GM19351 (cell line): ENCODE measurements at regions not wholly inside any gene's neighbourhood (a gene's known extent, or its start where the extent isn't known, plus 50 kb on each side); places are given as distances from the start of the nearest gene placed in this dataset.
"Not testable (repeated sequence)": the region's sequence is repeated elsewhere in the genome, so short reads cannot be mapped to it uniquely, and the experiment has no call there.

Source experiments
- ATAC-seq: cut with Tn5 transposase; IDR thresholded peaks from one replicate; pipeline ENCODE4 v1.9.1; 2021; ENCODE audit warnings: mild to moderate bottlenecking, moderate library complexity; ENCODE audit not compliant: unreplicated experiment

- peak; percentile 84 for ATAC-seq
Observed at GRCh38 chr1:192476802-192477298, 98.7 kb upstream of the RGS1 start.

DNA sequence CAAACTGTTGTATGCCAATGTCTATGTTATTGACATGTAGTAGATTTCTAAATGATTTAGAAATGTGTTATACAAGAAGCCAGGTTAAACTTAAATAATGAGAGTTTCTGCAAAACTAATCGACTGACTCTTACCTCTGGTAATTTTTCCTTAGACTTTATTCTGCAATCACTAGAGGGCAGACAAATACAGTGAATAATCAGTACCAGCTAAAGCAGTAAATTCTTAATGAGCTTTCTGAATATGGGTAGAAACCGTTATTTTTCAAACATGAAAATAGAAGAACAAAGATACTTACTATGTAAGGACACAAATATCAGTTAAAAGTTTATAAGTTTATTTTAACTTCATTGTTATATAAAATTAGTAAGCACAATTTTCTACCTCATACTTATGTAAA lies 97.9 kb upstream of the RGS1 start:
- peak; percentile 54 for ATAC-seq

DNA sequence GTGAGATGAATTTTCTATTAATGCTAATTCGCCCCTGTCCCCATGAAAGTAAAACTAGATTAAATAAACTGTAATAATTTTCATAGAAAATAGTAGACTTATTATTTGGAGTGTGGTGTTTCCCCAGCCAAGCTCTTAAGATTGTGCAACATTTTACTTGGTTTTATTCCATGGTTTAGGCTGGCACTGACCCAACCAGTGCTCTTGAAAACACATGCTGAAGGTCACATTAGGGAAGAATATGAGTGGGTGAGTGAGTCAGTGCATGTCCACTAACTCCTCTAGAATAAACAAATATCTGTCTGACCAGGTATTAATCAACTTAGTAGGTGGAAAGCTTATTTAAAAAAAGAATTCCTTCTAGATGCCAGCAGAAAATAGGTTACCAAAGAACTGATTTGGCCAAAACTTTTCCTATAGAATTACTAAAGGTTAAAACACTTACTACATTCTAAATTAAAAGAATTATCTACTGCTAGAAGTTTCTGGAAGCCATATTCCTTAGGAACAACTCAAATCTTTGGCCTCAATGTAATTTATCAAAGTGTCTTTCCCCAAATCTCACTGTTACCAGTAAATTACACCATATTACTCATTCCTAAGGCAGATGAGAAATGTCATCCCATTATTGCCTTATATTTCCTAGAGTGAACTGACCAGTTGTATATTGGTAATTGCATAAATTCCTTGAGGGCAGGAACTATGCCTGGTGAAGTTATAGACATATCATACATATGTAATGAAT lies 89.7 kb upstream of the RGS1 start:
- no peak for ATAC-seq

DNA sequence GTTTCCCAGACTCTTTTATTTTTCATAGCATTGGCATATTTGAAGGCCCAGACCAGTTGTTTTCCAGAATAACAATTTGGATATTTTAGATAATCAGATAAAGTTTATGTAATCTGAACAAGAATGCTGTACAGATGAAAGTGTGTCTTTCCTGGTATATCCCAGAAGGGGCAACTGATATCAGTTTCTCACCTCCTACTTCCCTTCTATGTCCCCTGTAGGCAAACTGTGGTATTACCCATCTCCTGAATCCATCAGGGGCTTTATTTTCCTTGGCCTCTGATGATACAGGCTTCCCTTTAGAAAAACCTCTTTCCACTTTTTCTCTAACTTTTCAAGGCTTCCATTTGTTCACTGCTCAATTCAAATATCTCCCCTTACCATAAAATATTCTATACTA lies 87.5 kb upstream of the RGS1 start:
- no peak for ATAC-seq

DNA sequence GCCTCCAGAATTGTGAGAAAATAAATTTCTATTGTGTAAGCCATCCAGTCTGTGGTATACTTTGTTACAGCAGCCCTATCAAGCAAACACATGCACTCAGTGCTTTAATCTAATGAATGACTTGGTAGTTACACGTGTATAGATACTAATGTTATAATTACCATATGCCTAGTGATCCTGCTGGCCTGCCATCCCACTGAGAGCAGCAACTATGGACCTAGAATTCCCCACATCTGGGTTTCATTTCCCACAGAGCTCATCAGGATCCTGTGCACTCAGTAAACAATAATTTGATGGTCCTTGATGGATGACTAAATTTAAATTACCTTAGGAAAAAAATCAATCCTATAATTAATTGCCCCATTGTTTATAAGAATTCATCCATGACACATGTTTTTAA lies 86.5 kb upstream of the RGS1 start:
- ATAC-seq, result no peak

DNA sequence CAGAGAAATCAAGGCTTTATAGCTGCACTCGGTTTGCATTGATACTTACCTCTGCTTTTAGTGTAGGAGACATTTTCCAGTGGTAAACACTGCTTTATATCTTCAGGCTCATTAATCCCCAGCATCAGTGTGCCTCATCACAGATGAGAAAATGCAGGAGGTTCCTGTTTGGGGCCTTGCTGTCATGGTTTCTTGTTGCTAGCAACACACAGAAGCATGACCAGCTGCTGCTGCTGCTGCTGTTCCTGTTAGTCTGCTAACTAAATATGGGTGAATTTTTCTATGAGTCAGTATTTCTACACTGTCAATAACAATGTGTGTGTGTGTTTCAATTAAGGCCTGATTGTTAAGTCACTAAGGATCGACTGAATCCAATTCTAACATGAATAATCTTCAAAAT lies 85.8 kb upstream of the RGS1 start:
- ATAC-seq, result peak; percentile 89

DNA sequence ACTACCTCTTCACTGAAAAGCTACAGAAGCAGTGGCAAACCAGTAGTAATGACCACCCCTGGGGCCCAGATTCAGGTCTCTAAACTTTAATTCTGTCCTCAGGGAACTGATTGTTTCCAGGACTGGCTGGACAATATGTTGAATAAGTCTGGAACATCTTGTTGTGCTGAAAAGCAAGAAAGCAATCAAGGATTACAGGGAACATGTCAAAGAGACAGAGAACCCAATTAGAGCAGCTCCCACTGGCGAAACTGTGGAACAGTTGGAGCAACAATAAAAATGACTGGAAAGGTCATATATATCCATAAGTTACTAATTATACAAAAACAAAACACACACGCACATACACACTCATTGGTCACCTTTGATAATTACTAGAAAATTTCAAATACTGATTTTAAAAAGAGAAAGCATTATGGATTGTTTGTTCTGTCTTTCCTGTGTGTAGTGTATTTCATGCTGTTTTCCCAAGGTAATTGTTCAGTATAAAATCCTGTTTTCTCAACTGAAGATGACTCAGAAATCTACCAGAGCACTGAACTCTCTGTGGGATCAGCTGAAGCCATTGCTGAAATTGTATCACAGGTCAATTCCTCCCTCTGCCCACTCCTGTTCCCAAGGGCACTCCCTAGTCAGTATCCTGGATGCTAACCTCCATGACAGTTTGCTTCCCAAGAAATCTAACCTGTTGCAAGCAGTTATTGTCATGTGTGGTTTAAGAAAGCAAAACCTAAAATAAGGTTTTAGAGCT lies 83.6 kb upstream of the RGS1 start:
- ATAC-seq, result no peak

DNA sequence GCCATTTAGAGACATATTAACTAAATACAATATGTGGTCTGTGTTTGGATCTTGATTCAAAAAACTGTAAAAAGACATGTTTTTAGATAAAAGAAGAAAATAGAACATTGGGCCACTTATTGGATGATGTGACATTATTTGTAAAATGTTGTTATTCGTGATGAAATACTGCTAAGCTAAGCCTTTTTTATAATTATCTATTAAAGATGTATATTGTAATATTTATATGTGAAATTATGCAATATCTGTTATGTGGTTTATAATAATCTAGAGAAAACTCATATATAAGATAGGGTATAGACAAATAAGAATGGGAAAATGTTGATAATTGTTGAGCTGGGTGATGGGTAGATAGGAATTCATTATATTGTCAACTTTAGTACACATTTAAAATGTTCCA lies 82.0 kb upstream of the RGS1 start:
- ATAC-seq, result no peak

DNA sequence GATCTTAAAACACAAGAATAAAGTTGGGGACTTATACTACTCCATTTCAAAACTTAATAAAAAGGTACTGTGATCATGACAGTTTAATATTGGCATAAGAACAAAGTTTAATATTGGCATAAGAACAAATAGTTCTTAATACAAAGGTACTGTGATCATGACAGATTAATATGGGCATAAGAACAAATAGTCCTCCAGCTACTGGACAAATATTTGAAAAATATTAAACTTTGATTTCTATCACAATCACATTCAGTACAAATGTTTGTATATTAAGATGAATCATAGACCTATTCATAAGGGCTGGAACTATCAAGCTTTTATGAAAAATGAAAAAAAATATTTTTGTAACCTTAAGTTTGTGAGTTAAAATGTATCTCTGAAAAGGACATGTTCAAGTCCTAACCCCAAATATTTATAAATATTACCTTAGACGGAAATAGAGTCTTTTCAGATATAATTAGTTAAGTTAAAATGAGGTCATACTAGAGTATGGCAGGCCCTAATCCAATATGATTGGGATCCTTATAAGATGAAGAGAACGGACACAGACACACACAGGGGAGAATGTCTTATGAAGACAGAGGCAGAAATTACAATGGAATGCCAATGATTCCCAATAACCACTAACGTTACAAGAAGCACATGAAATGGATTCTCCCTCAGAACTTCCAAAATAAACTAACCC lies 79.1 kb upstream of the RGS1 start:
- ATAC-seq, result no peak

DNA sequence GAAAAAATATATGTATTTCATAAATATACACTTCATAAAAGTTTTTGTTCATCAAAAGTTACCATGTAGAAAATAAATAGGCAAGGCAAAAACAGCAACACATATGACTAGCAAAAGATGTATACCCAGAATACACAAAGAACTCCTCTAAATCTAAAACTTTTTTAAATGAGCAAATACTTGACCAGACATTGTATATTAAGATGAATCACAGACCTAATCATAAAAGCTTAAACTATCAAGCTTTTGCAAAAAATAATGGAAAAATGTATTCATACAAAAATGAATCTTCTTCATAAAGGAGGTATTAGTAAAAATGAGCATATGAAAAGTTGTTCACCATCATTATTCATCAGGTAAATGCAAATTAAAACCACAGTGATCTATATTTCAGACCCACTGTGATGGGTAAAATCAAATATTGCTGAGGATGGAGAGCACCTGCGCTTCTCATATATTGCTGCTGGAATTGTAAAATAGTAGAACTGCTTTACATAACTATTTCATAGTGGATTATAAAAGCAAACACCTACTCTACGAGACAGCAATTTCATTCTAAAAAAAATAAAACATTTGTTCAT lies 78.3 kb upstream of the RGS1 start:
- ATAC-seq, result no peak

GRCh38 chr1:192498092-192498491 lies 77.5 kb upstream of the RGS1 start:
- not testable (repeated sequence) for ATAC-seq

- not testable (repeated sequence) for ATAC-seq
Observed at GRCh38 chr1:192499061-192499581, 76.5 kb upstream of the RGS1 start.

GRCh38 chr1:192500541-192500940 lies 75.0 kb upstream of the RGS1 start:
- not testable (repeated sequence) for ATAC-seq

DNA sequence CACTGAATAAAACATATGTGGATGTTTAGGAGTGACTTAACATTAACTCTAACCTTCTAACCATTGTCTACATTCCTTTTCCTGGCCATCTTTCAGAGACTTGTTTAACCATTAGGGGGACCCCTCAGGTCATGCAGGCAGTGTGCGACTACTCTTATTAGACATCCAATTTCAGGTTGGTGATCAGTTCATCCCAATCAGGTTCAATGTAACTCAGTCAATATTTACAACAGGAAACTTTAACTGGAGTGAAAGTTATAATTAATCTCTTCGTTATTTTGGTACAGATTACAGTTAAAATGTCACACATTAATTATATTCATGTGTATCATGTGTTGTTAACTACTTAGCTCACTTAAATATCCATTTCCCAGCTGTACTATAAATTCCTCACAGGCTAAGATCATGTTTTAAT lies 68.8 kb upstream of the RGS1 start:
- ATAC-seq, result peak; percentile 100

DNA sequence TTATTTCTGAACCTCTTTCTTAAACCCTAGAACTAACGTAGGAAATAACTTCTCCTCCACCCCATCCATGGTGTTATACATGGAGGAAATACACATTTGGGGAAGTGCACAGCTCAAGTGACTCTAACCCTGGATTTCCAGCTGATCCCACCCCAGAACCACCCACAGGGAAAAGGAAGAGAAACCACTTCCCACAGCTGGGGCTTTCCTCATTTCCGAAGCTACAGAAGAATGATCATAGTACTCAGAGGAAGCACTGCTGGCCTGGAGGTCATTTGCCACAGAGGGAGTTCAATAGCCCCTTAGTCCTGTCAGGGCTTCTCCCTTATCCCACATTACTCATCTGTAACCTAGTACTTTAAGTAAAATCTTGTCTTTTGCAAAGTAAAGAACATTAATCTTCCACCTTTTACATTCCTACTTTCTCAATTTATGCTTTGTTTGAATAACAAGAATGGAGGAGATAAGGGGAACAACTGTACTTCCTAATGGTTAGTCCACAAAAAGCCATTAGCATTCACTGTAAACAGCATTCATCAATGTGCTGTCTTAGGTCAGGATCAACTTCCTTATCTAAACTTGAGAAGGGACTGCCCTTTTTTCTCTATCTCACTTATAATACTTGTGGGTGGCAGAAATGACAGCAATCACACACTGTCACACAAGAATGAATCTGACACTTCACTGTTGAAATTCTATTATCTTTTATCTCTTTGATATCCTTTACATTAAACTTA lies 63.0 kb upstream of the RGS1 start:
- ATAC-seq, result peak; percentile 28

DNA sequence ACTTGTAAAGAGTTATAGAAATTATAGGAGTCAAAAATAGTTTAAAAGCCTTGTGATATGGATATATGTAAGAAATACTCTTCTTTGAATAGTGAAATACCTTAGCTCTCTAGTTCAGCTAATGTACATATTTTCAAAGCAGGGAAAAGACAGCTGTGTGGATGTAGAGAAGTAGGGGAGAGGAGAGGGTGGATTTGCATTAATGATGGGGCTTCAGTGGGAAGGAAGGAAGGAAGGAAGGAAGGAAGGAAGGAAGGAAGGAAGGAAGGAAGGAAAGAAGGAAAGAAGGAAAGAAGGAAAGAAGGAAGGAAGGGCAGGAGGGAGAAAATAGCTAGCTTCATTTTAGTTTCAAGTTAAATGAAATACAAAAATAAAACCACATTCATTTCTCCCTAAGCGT lies 62.4 kb upstream of the RGS1 start:
- no peak for ATAC-seq

DNA sequence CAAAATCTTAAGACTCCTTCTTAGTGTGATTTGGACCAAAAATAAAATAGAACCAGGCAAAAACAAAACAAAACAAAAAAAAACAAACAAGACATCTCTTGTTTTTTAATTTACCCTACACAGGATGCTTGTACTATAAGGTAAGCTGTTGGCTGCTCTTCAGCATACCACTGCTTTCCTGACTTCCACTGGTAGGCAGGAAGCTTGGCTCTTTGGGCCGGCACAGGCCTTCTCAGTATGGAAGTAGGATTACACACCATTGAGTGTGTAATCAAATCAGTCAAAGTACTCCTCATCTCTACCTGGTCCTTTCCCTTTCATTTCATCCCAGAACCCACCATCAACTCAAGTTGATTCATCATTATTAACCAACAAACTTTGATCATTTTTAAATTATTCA lies 61.9 kb upstream of the RGS1 start:
- ATAC-seq, result no peak

DNA sequence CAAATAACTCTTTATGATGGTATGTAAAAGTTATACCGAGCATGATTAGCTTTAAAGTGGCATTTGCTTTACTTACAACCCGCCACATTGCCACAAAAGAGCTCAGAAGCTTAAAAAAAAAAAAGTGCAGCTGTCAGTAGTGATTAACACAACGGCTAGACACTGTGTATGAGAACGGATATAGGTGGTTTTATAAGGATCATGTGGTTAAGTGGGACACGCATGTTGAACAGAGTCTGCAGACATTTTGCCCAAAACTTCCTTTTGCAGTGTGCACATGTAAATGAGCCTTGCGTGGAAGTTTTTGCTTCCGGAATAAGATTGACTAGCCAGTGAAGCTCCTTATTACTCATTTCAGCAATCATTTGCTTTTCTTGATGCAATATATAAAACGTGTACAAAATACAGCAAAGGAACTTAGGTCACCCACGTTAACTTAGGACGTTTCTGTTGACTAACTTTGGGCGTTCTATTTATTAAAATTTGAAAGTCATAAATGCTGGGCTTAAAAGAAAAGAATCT lies 58.7 kb upstream of the RGS1 start:
- peak; percentile 93 for ATAC-seq

GRCh38 chr1:192517716-192518355 lies 57.7 kb upstream of the RGS1 start:
- not testable (repeated sequence) for ATAC-seq

- ATAC-seq, result peak; percentile 51
Observed at GRCh38 chr1:192518700-192519099, 56.9 kb upstream of the RGS1 start.
